T-helper 1 cell (primary cell): ENCODE measurements at regions not wholly inside any gene's neighbourhood (a gene's known extent, or its start where the extent isn't known, plus 50 kb on each side); places are given as distances from the start of the nearest gene placed in this dataset.

Experiments
- DNase-seq, 5 donors: peaks; one replicate each; pipeline ENCODE4 v3.0.0-alpha.2; 2012 to 2020

GRCh38 chr9:10674586-10674985 is 61.8 kb upstream of the PTPRD start:
- DNase-seq: no peak

- no peak for DNase-seq
These were observed 65.2 kb upstream of the PTPRD start for GRCh38 chr9:10678010-10678409.

GRCh38 chr9:10678790-10679189 is 66.0 kb upstream of the PTPRD start:
- DNase-seq: no peak

- DNase-seq: no peak
These were observed 74.1 kb upstream of the PTPRD start for GRCh38 chr9:10686943-10687342.

GRCh38 chr9:10690546-10690945 is 77.7 kb upstream of the PTPRD start:
- DNase-seq: no peak

GRCh38 chr9:10697044-10697443 is 84.2 kb upstream of the PTPRD start:
- DNase-seq: no peak

- no peak for DNase-seq
These were observed 87.5 kb upstream of the PTPRD start for GRCh38 chr9:10700291-10700690.

GRCh38 chr9:10700915-10701314 is 88.1 kb upstream of the PTPRD start:
- DNase-seq: no peak

GRCh38 chr9:10701906-10702305 is 89.1 kb upstream of the PTPRD start:
- no peak for DNase-seq

- no peak for DNase-seq
These were observed 90.3 kb upstream of the PTPRD start for GRCh38 chr9:10703139-10703538.

GRCh38 chr9:10704720-10705119 is 91.9 kb upstream of the PTPRD start:
- no peak for DNase-seq

- no peak for DNase-seq
These were observed 92.6 kb upstream of the PTPRD start for GRCh38 chr9:10705383-10705782.

- DNase-seq: no peak
These were observed 94.0 kb upstream of the PTPRD start for GRCh38 chr9:10706788-10707187.

- DNase-seq: no peak
These were observed 108.5 kb upstream of the PTPRD start for GRCh38 chr9:10721301-10721700.

- no peak for DNase-seq
These were observed 116.4 kb upstream of the PTPRD start for GRCh38 chr9:10729213-10729612.

GRCh38 chr9:10744669-10745068 is 131.9 kb upstream of the PTPRD start:
- DNase-seq: no peak

- DNase-seq: no peak
These were observed 140.7 kb upstream of the PTPRD start for GRCh38 chr9:10753474-10753873.

- no peak for DNase-seq
These were observed 151.7 kb upstream of the PTPRD start for GRCh38 chr9:10764481-10764880.

- DNase-seq: no peak
These were observed 160.3 kb upstream of the PTPRD start for GRCh38 chr9:10773136-10773535.

GRCh38 chr9:10774051-10774450 is 161.2 kb upstream of the PTPRD start:
- DNase-seq: no peak

GRCh38 chr9:10785255-10785654 is 172.5 kb upstream of the PTPRD start:
- no peak for DNase-seq

- no peak for DNase-seq
These were observed 180.5 kb upstream of the PTPRD start for GRCh38 chr9:10793306-10793705.

- no peak for DNase-seq
These were observed 191.7 kb upstream of the PTPRD start for GRCh38 chr9:10804486-10804885.

- DNase-seq: no peak
These were observed 194.1 kb upstream of the PTPRD start for GRCh38 chr9:10806868-10807267.

- DNase-seq: no peak
These were observed 205.4 kb upstream of the PTPRD start for GRCh38 chr9:10818206-10818605.
